Chondrocyte (in vitro differentiated cells): ENCODE measurements at regions not wholly inside any gene's neighbourhood (a gene's known extent, or its start where the extent isn't known, plus 50 kb on each side); places are given as distances from the start of the nearest gene placed in this dataset.

ENCODE experiments used
- DNase-seq: peaks from one replicate; pipeline ENCODE4 v3.0.0; 2021; ENCODE audit warnings: mixed read lengths, low spot score
- H3K27ac Mint-ChIP-seq: one replicate; pipeline ENCODE4 v1.8.0; 2021; ENCODE audit warnings: mild to moderate bottlenecking, moderate library complexity, mixed read lengths; ENCODE audit not compliant: unreplicated experiment
- H3K27me3 Mint-ChIP-seq: 2 replicates; pipeline ENCODE4 v1.8.0; 2021; ENCODE audit warnings: low read depth, mixed read lengths
- H3K36me3 Mint-ChIP-seq: 2 replicates; pipeline ENCODE4 v1.8.0; 2021; ENCODE audit warnings: low read depth, mixed read lengths
- H3K4me1 Mint-ChIP-seq: 2 replicates; pipeline ENCODE4 v1.8.0; 2021; ENCODE audit warnings: low read depth, mild to moderate bottlenecking, mixed read lengths
- H3K4me3 Mint-ChIP-seq: one replicate; pipeline ENCODE4 v1.8.0; 2021; ENCODE audit warnings: mild to moderate bottlenecking, moderate library complexity, mixed read lengths; ENCODE audit not compliant: unreplicated experiment
- H3K9me3 Mint-ChIP-seq: 2 replicates; pipeline ENCODE4 v1.8.0; 2021; ENCODE audit warnings: low read depth, mixed read lengths
- TF ChIP-seq, protein P1 (sequence below): fragments of 200-600 bp; sonication (generic); IDR thresholded peaks from 2 replicates; pipeline ENCODE4 v1.5.0; 2021; ENCODE audit warnings: antibody characterized with exemption, mild to moderate bottlenecking, moderate library complexity

DNA sequence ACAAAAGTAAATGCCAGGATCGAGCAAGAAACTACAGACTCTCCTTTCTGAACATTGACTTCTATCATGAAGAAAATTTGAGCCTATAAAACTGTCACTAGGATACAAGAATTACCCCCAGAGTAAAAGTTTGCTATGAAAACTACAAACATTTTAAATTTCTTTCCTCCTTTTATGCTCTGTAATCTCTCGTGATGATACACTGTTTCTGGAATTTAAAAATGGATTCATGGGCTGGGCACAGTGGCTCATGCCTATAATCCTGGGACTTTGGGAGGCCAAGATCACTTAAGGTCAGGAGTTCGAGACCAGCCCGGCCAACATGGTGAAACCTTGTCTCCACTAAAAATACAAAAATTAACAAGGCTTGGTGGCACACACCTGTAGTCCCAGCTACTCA lies 181.3 kb downstream of the ZNF281 start:
- Mint-ChIP-seq H3K27me3 (peaks cover 1% of the 10 kb centered on the region), H3K27ac (no peak overlapping the region), H3K36me3 (no peaks in the 10 kb centered on the region), H3K4me1 (peaks cover 41% of the 10 kb centered on the region), H3K4me3 (no peak overlapping the region), H3K9me3 (no peaks in the 10 kb centered on the region)
- DNase-seq: no peak
- TF ChIP-seq, protein P1, sequence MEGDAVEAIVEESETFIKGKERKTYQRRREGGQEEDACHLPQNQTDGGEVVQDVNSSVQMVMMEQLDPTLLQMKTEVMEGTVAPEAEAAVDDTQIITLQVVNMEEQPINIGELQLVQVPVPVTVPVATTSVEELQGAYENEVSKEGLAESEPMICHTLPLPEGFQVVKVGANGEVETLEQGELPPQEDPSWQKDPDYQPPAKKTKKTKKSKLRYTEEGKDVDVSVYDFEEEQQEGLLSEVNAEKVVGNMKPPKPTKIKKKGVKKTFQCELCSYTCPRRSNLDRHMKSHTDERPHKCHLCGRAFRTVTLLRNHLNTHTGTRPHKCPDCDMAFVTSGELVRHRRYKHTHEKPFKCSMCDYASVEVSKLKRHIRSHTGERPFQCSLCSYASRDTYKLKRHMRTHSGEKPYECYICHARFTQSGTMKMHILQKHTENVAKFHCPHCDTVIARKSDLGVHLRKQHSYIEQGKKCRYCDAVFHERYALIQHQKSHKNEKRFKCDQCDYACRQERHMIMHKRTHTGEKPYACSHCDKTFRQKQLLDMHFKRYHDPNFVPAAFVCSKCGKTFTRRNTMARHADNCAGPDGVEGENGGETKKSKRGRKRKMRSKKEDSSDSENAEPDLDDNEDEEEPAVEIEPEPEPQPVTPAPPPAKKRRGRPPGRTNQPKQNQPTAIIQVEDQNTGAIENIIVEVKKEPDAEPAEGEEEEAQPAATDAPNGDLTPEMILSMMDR: no peak

DNA sequence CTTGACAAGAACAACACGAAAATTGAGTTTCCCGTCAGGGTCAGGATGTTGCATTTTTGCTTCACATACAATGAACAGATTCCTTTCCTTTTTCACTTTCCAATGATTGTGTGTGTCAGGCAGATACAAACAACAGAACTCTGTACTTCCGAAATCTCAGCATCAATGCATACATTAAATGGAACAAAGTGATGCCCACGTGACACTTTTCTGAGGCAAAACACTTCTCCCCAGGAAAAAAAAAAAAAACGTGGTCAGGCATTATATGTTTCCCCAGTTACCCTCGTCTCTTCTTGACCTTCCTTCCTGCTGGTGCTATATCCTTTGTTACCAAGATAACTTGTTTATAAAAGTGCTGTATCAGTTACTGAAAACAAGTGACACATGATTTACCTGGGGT lies 181.8 kb downstream of the ZNF281 start:
- H3K36me3 Mint-ChIP-seq: no peaks in the 10 kb centered on the region
- H3K9me3 Mint-ChIP-seq: no peaks in the 10 kb centered on the region
- peaks cover 37% of the 10 kb centered on the region for H3K4me1 Mint-ChIP-seq
- TF ChIP-seq, protein P1: no peak
- DNase-seq: no peak
- no peak overlapping the region for H3K4me3 Mint-ChIP-seq
- no peak overlapping the region for H3K27ac Mint-ChIP-seq
- H3K27me3 Mint-ChIP-seq: peaks cover 1% of the 10 kb centered on the region
